ENCODE measurements at regions not wholly inside any gene's neighbourhood (a gene's known extent, or its start where the extent isn't known, plus 50 kb on each side); places are given as distances from the start of the nearest gene placed in this dataset.

GRCh38 chr11:104372111-104372510, 208.2 kb upstream of the PDGFD start:
- no peak for TF ChIP-seq POLR2A (IDR thresholded peaks at IDR 0.05)
- TF ChIP-seq CTCF (IDR thresholded peaks at IDR 0.05): no peak
- TF ChIP-seq POLR2AphosphoS5 (IDR thresholded peaks at IDR 0.05): no peak
- no peak for TF ChIP-seq EP300 (IDR thresholded peaks at IDR 0.05)

Measured in stomach (tissue), 4 donors.